CD4-positive, alpha-beta T cell treated with Interferon alpha-2 for 1 hour (primary cell): ENCODE measurements at regions not wholly inside any gene's neighbourhood (a gene's known extent, or its start where the extent isn't known, plus 50 kb on each side); places are given as distances from the start of the nearest gene placed in this dataset.

Experiments used
- DNase-seq, 2 donors: peaks; one replicate each; pipeline ENCODE4 v3.0.0-alpha.2; 2020 to 2022

GRCh38 chr17:77717941-77718668, 240.4 kb upstream of the TNRC6C start:
- DNase-seq: no peak

GRCh38 chr17:77718669-77718961, 239.9 kb upstream of the TNRC6C start:
- DNase-seq: no peak

- no peak for DNase-seq
Measured at GRCh38 chr17:77719806-77720205, 238.7 kb upstream of the TNRC6C start.

- no peak for DNase-seq
Measured at GRCh38 chr17:77720946-77721845, 237.3 kb upstream of the TNRC6C start.

- DNase-seq: no peak
Measured at GRCh38 chr17:77721846-77722160, 236.7 kb upstream of the TNRC6C start.

- DNase-seq: no peak
Measured at GRCh38 chr17:77722366-77722765, 236.1 kb upstream of the TNRC6C start.

GRCh38 chr17:77723071-77723908, 235.2 kb upstream of the TNRC6C start:
- DNase-seq: no peak

GRCh38 chr17:77723909-77724875, 234.3 kb upstream of the TNRC6C start:
- no peak for DNase-seq

- no peak for DNase-seq
Measured at GRCh38 chr17:77724876-77725615, 233.5 kb upstream of the TNRC6C start.

- DNase-seq: no peak
Measured at GRCh38 chr17:77725846-77726245, 232.7 kb upstream of the TNRC6C start.

GRCh38 chr17:77726549-77727006, 231.9 kb upstream of the TNRC6C start:
- no peak for DNase-seq

GRCh38 chr17:77727037-77727615, 231.4 kb upstream of the TNRC6C start:
- DNase-seq: no peak

- no peak for DNase-seq
Measured at GRCh38 chr17:77728474-77728795, 230.1 kb upstream of the TNRC6C start.

- no peak for DNase-seq
Measured at GRCh38 chr17:77728871-77729270, 229.6 kb upstream of the TNRC6C start.

GRCh38 chr17:77729587-77729986, 228.9 kb upstream of the TNRC6C start:
- no peak for DNase-seq

GRCh38 chr17:77730376-77730775, 228.1 kb upstream of the TNRC6C start:
- no peak for DNase-seq

GRCh38 chr17:77733576-77734296, 224.8 kb upstream of the TNRC6C start:
- DNase-seq: no peak

GRCh38 chr17:77734371-77735080, 224.0 kb upstream of the TNRC6C start:
- no peak for DNase-seq

GRCh38 chr17:77735081-77735565, 223.4 kb upstream of the TNRC6C start:
- DNase-seq: no peak
